DMS 273 (cell line): ENCODE measurements at regions not wholly inside any gene's neighbourhood (a gene's known extent, or its start where the extent isn't known, plus 50 kb on each side); places are given as distances from the start of the nearest gene placed in this dataset.
A peak's percentile ranks its signal among the peaks of the same experiment; 100 is the strongest.
"Not testable (repeated sequence)": the region's sequence is repeated elsewhere in the genome, so short reads cannot be mapped to it uniquely, and the experiment has no call there.

ENCODE experiments used
- DNase-seq: peaks from one replicate; lab custom pipeline; 2025; ENCODE audit not compliant: unreplicated experiment; lab: John Stamatoyannopoulos, UW

DNA sequence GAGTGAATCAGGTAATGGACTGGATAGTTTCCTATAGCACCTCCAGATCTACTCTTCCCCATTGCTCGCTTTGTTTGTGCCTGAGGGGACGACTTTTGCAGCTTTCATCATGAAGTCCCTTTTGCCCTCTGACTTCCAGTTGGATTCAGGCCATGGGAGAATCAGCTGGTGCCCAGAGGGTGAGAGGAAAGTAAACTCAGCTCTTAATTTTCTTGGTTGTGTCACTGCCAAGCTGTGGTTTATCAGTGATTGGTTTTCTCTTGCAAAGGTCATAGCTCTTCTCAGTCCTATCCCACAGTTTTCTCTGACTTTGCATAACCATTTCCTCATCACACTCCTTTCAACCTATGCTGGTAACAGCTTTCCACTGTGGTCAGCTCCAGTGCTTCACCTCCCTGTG, 200.1 kb downstream of the KCNJ2 start:
- DNase-seq: no peak

DNA sequence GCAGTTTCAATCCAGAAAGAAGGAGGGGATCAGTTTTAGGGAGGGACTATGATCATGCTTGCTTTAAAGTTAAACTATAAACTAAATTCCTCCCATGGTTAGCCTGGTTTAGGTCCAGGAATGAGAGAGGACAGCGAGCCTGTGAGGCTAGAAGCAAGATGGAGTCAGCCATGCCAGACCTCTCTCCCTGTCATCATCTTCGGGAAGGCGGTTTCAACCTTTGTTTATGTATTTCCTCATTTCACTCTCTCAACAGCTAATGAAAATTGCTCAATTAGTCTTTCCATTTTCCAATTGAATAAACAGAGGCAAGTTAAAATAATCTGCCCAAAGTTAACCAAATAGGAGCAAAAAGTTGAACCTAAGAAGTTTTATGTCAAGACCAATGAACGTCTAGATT, 201.5 kb downstream of the KCNJ2 start:
- DNase-seq: no peak

DNA sequence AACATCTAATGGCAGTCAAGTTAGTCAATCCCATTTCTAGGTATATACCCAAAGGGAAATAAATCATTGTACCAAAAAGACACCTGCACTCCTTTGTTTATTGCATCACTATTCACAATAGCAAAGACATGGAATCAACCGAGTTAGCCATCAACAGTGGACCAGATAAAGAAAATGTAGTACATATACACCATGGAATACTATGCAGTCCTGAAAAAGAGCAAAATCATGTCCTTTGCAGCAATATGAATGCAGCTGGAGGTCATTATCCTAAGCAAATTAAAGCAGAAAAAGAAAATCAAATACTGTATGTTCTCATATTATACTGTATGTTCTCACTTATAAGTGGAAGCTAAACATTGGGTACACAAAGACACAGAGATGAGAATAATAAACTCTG, 204.0 kb downstream of the KCNJ2 start:
- DNase-seq: no peak

DNA sequence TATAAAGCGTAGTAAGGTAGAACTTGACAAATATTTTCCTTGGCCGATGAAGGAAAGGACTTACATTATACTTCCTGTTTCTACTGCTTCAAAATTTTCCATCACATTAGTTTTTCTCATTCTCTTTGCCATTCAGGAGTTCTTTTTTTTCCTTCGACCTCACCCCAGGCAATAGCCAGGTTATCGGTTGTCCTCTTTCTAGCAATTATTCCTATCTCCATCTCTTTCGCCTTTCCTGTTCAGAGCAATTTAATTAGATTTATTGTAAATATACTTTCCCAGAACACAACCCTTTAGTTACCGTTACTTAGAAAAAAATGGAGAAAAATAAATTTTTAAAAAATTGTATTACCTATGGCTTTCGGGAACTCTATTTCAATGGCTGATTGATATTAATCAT, 205.2 kb downstream of the KCNJ2 start:
- no peak for DNase-seq

DNA sequence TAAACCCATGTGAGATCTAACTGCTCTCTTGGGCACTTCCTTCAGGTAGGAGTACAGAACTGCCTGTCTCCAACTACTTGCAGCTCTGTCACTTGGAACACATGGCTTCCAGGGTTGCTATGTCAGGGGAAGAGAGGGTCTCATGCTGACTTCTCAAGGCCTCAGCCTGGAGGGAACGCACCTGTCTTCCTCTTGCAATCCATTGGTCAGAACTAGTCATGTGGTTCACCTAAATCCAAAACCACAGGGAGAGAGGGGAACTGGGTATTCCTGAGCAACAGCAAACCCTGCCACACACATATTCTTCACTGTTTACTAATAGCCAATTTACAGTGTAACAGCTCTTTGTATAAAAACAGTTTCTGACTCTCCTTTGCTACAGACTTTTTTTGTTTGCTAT, 206.1 kb downstream of the KCNJ2 start:
- no peak for DNase-seq

DNA sequence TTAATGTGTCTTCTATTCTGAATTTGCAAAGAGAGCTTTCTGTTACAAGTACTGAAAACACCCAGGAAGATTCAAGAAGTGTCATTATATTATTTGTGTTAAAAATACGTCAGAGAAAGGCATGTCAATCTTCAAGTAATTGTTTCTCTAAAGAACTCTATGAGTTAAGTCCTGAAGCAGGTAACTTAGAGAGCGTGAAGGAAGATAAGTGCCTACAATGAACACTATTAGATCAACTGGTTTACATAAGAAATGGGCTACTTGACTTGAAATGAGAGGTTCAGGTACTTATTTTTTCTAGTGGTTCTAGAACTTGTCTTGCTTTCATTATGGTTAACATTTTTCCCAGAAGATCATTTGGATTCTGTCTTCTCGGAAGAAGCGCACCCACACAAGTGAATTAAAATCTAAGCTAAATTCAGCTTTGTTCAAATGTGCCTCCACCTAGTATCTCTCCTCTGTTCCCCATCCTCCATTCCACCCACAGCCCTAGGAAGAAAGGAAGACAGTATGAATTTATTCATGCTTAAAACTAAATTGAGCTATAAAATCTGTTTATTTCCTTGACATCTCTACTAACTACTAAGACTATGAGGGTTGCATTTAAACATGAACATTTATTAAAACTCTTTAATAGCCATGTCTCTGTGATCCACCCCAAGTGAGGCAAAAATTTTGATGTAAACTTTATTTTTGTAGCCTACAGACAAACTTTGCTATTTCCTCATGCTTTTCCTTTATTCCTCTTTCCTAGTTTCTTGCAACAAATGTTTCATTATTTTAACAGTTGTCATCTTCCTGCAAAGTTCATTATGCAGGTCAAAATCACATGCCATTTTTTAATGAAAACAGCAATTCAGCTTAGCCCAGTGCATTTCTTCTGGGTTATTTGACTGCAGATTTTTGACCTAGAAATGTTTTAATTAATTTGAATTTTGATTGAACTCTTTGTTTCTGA, 206.8 kb downstream of the KCNJ2 start:
- no peak for DNase-seq

DNA sequence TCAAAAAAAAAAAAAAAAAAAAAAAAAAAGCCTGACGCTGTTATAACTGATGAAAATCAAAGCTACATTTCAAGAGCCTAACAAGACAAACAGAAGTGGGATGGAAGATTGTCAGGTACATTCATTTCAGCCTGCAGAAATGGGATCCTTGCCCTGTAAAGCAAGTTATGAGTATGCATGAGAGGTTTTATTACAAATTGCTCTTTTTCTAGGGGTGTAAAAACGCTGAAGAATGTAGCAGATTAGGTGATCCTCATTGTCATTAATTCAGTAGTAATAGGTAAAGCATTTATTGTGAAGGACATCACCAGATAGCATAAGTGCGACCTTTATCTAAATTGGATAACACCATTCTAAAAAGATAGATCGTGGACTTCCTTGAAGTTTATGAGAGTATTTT, 208.3 kb downstream of the KCNJ2 start:
- no peak for DNase-seq

DNA sequence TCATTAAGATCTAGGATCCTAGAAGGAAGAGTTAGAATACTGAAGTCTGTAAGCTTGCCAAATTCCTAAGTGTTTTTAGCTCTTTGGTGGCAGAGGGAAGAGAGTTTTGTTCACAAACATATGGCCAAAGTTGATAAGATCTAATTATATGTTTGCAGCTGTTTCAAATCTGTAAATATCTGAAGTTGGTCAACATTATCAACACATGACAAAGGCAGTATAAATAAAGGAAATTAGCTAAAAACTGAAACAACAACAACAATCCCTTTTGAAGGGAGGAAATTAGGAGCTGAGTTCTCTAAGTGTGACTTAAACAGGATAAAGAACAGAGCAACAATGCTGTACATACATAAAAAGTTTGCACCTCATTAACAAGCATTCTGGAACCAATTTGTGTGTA, 208.7 kb downstream of the KCNJ2 start:
- DNase-seq: peak; percentile 72

DNA sequence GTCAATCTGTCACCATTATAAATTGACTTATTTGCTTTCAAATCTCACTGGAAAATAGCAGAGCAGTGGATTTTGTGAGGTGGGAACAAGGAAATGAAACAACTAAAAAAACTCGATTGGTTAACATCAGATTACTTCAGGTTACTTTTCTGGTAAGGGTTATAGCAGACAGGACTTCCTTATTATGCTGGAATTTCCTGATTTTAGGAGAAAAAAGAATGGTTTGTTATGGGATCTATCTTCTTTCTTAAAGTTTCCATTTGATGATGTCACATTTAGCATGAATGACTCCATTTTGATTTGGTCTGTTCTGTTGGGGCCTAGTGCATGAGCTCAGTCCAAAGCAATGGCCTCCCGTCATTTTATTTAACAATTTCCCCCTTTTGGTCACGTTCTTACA, 210.6 kb downstream of the KCNJ2 start:
- DNase-seq: no peak

DNA sequence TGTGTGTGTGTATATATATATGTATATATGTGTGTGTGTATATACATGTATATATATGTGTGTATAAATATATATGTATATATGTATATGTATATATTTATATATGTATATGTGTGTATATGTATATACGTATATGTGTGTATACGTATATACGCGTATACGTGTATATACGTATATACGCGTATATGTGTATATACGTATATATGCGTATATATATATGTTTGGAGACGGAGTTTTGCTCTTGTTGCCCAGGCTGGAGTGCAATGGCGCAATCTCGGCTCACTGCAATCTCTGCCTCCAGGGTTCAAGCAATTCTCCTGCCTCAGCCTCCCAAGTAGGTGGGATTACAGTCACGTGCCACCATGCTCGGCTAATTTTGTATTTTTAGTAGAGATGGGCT, 212.6 kb downstream of the KCNJ2 start:
- not testable (repeated sequence) for DNase-seq

DNA sequence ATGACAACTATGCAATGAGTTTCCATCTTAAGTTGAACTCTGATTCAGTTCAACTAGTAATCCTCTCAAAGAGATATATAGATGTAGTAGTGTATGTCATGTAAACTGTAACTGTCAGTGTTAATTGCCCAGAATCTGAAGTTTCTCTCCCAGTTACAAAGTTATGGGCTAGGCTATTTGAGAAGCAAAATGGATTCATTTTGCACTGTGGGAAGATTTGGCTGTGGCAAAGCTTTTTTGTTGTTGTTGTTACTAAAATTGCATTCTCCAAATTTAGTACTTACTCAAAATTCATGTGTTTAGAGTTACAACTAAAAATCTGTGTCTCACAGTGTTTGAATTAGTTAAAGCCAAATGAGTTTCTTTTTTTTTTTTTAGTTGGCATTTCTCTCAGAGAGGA, 219.0 kb downstream of the KCNJ2 start:
- DNase-seq: no peak

DNA sequence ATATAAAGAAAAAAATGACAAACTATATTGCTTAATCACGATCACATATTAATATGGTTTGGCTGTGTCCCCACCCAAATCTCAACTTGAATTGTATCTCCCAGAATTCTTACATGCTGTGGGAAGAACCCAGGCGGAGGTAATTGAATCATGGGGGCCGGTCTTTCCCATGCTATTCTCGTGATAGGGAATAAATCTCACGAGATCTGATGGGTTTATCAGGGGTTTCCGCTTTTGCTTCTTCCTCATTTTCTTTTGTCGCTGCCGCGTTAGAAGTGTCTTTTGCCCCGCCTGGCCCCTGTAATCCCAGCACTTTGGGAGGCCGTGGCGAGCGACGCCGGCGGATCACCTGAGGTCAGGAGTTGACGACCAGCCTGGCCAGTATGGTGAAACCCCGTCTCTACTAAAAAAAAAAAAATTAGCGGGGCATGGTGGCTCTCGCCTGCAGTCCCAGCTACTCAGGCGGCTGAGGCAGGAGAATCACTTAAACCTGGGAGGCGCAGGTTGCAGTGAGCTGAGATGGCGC, 220.0 kb downstream of the KCNJ2 start:
- not testable (repeated sequence) for DNase-seq

DNA sequence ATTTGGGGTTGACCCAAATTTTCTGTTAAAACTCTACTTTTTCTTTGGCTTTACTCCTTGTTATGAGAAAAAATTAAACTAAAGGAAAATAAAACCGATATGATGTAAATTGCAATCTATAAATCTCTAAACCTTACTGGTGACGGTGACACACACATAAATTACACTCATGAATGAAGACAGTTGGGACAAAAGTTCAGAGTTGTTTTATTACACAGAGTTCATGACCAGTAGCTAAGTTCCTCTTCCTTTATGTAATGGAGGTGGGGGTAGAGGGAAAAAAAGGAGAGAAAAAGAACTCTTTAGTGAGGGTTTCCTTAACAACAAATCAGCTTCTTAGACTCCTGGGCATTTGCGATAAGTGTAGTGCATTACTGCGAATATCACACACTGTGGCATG, 220.7 kb downstream of the KCNJ2 start:
- no peak for DNase-seq

DNA sequence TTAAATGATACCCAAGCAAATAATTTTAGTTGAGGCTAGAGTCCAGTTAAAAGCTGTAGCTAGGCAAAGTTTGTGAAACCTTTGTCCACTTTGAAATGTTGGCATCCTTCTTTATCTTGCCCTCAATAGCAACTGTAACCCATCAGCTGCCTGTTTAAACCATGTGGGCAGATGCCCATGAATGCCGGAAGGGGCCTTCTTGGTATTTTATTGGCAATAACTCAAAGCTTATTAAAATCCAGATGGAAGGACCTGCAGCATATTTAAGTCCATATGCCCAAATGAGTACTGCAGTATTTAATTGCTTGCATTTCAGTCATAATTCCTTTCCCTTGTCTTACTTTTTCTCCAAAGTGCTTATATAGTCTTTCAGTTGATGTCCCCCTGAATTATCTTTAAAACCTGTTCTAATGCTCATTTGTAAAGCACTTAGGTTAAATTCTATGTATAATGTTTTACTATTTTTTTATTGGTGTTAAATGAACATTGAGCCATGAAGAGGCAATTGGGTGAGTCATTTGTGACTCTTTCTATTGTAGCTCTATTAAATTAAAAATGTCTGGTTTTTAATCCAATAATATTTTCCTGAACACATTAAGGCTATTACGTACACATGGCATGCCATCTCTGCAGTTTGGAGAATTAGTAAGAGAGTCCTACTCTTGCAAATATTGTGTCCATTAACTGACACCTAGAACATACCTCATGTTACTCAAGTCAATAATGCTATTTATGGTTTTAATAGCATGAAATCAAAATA, 225.3 kb downstream of the KCNJ2 start:
- peak; percentile 92 for DNase-seq

DNA sequence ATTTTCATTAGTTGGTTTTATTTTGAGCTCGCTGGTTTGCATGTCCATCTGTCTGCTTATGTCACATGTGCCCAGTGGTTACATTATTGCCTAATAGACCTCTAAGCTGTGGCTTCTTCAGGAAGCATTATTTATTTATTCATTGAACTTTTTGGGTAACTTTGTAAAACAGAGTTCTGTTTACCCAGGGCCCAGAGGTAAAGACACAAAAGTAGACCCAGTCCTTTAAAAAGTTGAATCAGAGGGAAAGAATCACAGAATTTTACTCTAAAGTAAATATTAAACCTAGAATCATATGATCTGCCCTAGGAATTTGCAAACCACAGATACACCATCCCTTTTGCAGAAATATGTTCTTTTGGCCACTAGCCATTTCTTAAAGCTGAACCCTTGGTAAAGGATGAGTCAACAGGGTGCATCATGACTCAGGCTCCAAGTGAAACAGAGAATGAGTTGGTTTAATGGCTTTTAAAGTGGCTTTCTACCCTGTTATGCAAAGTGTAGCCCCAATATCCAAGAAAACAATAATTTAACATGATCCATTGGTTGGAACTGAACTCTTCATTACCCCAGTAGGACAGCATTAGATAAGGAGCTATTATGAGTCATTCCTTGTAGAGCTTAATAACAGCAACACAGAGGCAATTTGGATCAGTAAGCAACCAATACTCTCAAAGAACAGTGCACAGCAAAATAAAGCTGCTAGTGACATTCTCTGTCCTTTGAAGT, 236.3 kb downstream of the KCNJ2 start:
- peak; percentile 68 for DNase-seq

DNA sequence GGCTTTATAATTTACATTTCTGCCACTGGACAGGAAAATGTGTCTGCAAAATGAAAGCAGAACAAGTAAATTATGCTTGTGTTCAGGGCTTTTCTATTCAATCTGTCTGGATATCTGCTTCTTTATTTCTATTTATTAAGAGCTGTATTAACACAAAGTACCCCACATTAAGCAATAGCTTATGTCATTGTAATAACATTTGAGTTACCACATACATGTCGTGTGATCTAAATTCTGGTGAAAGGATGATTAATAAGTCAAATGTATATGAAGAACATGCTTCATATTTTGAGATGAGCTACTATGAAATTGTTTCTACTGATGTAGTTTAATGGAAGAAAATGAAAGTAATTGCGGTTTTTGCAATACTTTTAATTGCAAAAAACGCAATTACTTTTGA, 238.2 kb downstream of the KCNJ2 start:
- no peak for DNase-seq

DNA sequence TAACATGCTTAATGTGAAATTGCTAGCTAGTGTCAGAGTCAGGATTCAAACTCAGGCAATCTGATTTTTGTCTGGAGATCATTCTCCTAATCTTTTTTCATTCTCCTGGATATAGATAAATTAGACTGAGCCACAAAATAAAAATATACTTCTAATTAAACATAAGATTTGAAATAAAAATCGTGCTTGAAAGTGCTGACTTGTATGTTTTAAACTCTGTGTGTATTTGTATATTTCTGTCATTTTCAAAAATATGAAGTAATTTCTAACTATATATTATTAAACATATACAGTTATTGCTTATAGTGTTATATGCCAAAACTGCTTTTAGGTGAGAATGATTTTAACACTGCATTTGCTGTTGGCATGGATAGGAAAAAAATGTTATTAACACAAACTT, 239.4 kb downstream of the KCNJ2 start:
- no peak for DNase-seq

DNA sequence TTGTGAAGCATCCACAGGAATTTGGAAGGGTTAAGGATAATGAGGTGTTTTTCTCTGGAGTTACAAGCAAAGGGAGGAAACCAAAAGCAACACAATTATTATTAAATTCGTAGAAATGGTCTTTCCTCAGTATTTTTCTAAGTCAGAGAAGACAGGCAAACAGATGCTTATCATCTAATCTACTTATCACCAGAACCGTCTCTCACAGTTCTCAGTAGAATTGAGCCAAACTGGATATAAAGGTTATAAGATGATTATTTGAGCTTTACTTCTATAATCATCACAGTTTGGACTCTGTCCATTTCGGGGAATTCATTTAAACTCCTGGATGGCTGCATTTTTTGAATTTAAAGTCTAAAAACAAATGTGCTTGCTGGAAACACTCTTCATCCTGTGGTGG, 245.0 kb downstream of the KCNJ2 start:
- DNase-seq: no peak

DNA sequence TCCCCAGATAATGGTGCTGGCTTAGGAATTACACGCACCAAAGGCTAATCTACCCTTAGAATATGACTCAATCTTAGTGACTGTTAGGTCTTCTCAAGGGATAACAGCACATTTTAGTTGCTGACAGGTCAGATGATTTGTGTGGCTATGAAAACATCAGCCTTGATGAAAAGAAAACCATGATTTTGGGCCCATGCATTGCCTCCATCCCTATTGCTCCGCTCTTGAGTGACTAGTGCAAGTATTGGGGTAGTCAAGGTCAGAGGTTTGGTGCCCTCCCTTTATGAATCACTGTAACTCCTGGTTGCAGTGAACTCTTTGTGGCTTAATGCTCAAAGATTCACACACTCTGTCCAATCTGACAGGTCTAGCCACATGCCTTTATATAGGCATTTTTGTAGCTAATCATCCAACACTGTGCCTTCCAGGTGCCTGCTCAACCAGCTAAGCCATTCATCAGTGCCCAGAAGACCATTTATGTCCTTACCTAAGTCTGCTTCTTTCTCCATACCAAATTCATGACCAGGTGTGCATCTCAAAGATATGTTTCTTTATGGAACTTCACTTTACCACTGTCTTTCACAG, 251.6 kb downstream of the KCNJ2 start:
- DNase-seq: no peak

DNA sequence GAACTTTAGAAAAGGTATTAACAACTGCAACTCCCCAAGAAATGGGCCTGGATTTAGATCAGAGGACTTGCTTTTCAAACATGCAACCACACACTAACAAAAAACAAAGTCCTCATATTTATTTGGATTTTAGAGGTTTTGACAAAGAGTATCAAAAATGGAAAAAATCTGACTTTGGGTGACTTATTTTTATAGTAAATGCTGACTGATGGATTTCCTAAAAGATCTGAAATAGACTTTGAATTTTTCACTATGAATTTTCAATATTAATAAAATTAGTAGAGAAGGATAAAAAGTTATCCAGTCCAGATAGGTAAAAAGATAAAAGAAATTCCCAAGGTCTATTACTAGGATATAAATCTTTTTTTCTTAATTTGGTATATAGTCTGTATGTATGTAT, 253.5 kb downstream of the KCNJ2 start:
- DNase-seq: no peak

DNA sequence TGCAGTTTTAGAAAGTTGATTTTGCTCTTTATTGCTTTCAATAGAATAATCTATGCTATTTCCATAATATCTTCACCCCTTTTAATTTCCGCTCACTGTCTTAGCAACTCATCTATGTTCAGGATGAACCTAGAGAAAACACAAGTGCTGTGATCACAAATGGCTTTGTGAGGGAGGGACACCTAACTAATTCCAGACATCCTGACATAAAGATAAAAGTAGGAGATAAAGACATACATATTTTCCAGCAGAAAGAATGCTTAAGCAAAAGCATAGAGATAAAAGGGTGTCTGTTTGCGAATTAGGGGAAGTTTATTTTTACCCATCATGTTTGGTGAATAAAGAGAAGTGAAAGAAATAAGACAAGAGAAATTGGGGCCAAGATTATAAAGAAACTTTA, 254.2 kb downstream of the KCNJ2 start:
- DNase-seq: no peak
